ENCODE measurements at regions not wholly inside any gene's neighbourhood (a gene's known extent, or its start where the extent isn't known, plus 50 kb on each side); places are given as distances from the start of the nearest gene placed in this dataset.

DNA sequence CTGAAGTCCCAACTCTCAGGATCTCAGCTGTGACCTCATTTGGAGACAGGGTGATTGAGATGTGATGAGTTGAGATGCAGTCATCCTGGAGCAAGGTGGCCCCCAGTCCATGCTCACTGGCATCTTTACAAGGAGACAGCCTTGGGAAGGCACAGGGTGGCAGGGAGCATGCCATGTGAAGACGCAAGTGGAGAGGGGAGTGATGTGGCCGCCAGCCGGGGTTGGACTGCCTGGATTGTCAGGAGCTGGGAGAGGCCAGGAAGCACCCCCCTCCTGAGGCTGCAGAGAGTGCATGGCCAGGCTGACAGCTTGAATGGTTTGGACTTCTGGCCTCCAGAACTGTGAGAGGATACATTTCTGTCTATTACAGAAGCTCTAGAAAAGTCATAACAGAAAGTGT, 194.4 kb downstream of the UQCRFS1 start:
- Histone ChIP-seq H3K4me1 (no peaks in the 10 kb centered on the region), H3K27me3 (peaks cover 0 to 37% (median 19%) of the 10 kb centered on the region in 7 donors), H3K36me3 (no peaks in the 10 kb centered on the region), H3K9me3 (no peaks in the 10 kb centered on the region), H3K27ac (no peak overlapping the region), H3K4me3 (no peak overlapping the region)
- WGBS, 2 donors = 80 to 88% methylated on average over 3 of the region's 3 CpGs
- intact Hi-C loops (cut with DNase I) = no loop called here
- DNase-seq = no peak
- TF ChIP-seq, protein P1, sequence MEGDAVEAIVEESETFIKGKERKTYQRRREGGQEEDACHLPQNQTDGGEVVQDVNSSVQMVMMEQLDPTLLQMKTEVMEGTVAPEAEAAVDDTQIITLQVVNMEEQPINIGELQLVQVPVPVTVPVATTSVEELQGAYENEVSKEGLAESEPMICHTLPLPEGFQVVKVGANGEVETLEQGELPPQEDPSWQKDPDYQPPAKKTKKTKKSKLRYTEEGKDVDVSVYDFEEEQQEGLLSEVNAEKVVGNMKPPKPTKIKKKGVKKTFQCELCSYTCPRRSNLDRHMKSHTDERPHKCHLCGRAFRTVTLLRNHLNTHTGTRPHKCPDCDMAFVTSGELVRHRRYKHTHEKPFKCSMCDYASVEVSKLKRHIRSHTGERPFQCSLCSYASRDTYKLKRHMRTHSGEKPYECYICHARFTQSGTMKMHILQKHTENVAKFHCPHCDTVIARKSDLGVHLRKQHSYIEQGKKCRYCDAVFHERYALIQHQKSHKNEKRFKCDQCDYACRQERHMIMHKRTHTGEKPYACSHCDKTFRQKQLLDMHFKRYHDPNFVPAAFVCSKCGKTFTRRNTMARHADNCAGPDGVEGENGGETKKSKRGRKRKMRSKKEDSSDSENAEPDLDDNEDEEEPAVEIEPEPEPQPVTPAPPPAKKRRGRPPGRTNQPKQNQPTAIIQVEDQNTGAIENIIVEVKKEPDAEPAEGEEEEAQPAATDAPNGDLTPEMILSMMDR (IDR thresholded peaks at IDR 0.05) = no peak
- no peak for ATAC-seq

DNA sequence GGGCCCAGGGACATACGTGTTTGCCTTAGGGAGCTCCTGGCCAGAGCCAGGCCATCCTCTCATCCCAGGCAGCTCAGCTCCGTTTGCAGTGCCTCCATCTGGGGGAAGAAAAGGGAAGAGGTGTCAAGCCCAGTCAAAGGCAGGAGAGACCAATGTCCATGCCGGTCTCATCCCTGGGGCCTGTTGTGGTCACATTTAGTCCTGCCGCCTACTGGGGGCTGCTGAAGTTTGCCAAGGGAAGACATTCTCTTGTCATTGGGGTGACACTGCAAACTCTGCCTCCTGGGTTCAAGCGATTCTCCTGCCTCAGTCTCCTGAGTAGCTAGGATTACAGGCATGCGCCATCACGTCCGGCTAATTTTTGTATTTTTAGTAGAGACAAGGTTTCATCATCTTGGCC, 195.2 kb downstream of the UQCRFS1 start:
- Histone ChIP-seq H3K4me3 (no peak overlapping the region), H3K4me1 (no peaks in the 10 kb centered on the region), H3K27me3 (peaks cover 0 to 37% (median 19%) of the 10 kb centered on the region in 7 donors), H3K36me3 (no peaks in the 10 kb centered on the region), H3K27ac (no peak overlapping the region), H3K9me3 (no peaks in the 10 kb centered on the region)
- 81 to 83% methylated on average over 8 of the region's 8 CpGs for whole genome bisulfite sequencing, 2 donors
- intact Hi-C loops (cut with DNase I) = no loop called here
- no peak for DNase-seq
- no peak for ATAC-seq
- TF ChIP-seq, protein P1 (IDR thresholded peaks at IDR 0.05) = no peak

DNA sequence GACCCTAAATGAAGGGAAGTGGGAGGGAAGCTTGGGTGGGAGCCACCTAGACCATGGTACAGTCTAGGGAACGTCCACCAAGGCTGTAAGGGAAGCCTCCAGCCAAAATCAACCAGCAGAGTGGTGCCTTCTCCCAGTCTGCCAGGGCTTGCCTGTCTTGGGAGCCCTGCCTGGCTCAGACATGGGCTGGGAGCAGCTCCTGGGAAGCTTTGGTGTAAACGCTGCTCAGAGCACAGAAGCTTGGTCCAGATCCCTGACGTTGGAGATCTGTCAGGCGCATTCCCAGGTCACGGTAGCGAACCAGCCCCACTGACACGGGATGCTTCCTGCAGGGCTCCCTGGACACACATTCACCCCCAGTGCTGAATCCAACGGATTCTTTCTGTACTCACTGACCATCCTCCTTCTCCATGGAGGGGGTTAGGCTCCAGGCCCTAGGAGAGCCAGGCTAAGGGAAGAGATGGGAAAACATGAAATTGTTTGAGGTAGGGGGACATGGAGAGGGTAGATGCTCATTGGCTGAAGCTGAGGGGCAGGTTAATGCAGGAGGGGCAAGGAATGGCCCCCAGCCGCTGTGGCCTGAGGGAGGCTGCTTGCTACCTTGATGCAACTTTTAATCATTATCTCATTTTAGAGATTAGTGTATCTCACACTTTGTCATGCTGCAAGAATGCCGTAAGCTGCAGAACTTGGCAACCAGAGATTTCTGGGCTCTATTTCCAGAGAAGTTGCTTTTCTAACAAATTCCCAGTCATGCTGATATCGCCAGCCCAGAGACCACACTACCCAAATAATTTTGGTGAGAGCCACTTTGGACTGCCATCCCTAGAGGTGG, 195.8 kb downstream of the UQCRFS1 start:
- no peak for DNase-seq
- H3K27ac ChIP-seq = no peak overlapping the region
- peaks cover 0 to 37% (median 19%) of the 10 kb centered on the region in 7 donors for H3K27me3 ChIP-seq
- H3K4me1 ChIP-seq = no peaks in the 10 kb centered on the region
- H3K9me3 ChIP-seq = no peaks in the 10 kb centered on the region
- ATAC-seq = no peak
- TF ChIP-seq, protein P1 (IDR thresholded peaks at IDR 0.05) = no peak
- intact Hi-C loops (cut with DNase I) = no loop called here
- no peak overlapping the region for H3K4me3 ChIP-seq
- no peaks in the 10 kb centered on the region for H3K36me3 ChIP-seq
- 54 to 55% methylated on average over 11 of the region's 11 CpGs for WGBS, 2 donors

DNA sequence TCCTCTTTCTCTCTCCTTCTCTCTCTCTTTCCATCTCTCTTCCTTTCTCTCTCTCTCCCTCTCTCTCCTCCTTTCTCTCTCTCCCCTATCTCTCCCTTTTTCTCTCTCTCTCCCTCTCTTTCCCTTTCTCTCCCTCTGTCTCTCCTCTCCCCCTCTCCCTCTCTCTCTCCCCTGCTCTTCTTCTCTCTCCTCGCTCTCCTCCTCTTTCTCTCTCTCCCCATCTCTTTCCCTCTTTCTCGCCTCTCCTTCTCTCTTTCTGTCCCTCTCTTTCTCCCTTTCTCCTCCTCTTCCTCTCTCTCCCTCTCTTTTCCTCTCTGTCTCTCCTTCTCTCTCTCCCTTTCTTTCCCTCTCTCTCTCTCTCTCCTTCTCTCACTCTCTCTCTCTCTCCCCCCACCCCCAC, 196.6 kb downstream of the UQCRFS1 start:
- Histone ChIP-seq H3K36me3 (no peaks in the 10 kb centered on the region), H3K27ac (no peak overlapping the region), H3K4me1 (no peaks in the 10 kb centered on the region), H3K4me3 (no peak overlapping the region), H3K27me3 (peaks cover 0 to 34% (median 19%) of the 10 kb centered on the region in 7 donors), H3K9me3 (no peaks in the 10 kb centered on the region)
- WGBS, 2 donors = 76 to 85% methylated on average over 2 of the region's 2 CpGs
- TF ChIP-seq, protein P1 (IDR thresholded peaks at IDR 0.05) = no peak
- intact Hi-C loops (cut with DNase I) = no loop called here
- ATAC-seq = no peak
- no peak for DNase-seq

Measured in heart right ventricle (tissue), 16 donors.